Left colon (tissue), 2 donors: ENCODE measurements at regions not wholly inside any gene's neighbourhood (a gene's known extent, or its start where the extent isn't known, plus 50 kb on each side); places are given as distances from the start of the nearest gene placed in this dataset.
"Not testable (repeated sequence)": the region's sequence is repeated elsewhere in the genome, so short reads cannot be mapped to it uniquely, and the experiment has no call there.

Experiments
- ATAC-seq: fragments of 200-7000 bp; cut with Tn5 transposase; one replicate; pipeline ENCODE4 v1.9.1; 2020; ENCODE audit warnings: mild to moderate bottlenecking, moderate library complexity
- DNase-seq, 2 donors: peaks; one replicate each; pipeline ENCODE4 v3.0.0-alpha.2; 2020
- intact Hi-C, 2 donors: fragments of 100-400 bp; cut with DNase I in 1 of 2; cut with micrococcal nuclease in 1 of 2; formaldehyde crosslinking; loops; one replicate each; pipeline versions ENCODE4 v1.11.2 to v1.14.0; 2022; cut with DNase I, micrococcal nuclease
- donor health status: DM: no; HTN: no; CAD: no.
- donor health status: DM: yes; HTN: yes; CAD: no.

- DNase-seq: no peak
- ATAC-seq: no peak
- intact Hi-C loops: no loop called here
Measured at GRCh38 chr14:80074900-80075574, 136.3 kb downstream of the DIO2 start.

- no peak for DNase-seq
- intact Hi-C loops: loop anchor here in 1 of 2 donors (10.0 kb wide), 1 partner anchor 796 kb away; no protein-coding TSS in a partner anchor
- ATAC-seq: no peak
Measured at GRCh38 chr14:80059041-80059440, 152.3 kb downstream of the DIO2 start.

- intact Hi-C loops: loop anchor here in 1 of 2 donors (10.0 kb wide), 1 partner anchor 798 kb away; no protein-coding TSS in a partner anchor
- no peak for ATAC-seq
- no peak for DNase-seq
Measured at GRCh38 chr14:80056497-80056801, 154.9 kb downstream of the DIO2 start.

- intact Hi-C loops: loop anchor here in 1 of 2 donors (10.0 kb wide), 1 partner anchor 799 kb away; no protein-coding TSS in a partner anchor
- DNase-seq (peak in 1 of 2 donors; percentile 4), ATAC-seq (peak; percentile 46)
Measured at GRCh38 chr14:80055667-80056496, 155.4 kb downstream of the DIO2 start.

DNA sequence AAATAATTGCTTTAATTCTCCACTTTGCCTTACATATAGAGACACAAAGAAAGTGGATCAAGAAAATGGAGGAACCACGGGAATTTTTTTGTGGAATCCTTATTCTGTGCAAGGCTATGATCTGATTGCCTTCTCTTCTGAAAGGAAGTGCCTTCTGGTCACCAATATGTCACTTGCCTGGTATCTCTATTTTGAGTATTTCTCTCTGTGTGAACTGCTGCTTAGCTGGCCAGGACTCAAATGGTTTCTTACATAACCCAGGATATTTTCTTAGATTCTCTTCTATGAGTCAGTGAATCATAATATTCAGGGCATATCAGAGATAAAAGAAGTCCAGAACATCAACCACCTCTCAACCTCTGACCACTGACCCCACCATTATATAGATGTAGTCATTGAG, 156.1 kb downstream of the DIO2 start:
- intact Hi-C loops: loop anchor here in 1 of 2 donors (10.0 kb wide), 1 partner anchor 800 kb away; no protein-coding TSS in a partner anchor

GRCh38 chr14:80054020-80054419, 157.3 kb downstream of the DIO2 start:
- no peak for DNase-seq
- intact Hi-C loops: loop anchor here in 1 of 2 donors (10.0 kb wide), 1 partner anchor 801 kb away; no protein-coding TSS in a partner anchor
- ATAC-seq: no peak

More for the DNA sequence above, 156.1 kb downstream of the DIO2 start:
- no peak for DNase-seq
- ATAC-seq: no peak

DNA sequence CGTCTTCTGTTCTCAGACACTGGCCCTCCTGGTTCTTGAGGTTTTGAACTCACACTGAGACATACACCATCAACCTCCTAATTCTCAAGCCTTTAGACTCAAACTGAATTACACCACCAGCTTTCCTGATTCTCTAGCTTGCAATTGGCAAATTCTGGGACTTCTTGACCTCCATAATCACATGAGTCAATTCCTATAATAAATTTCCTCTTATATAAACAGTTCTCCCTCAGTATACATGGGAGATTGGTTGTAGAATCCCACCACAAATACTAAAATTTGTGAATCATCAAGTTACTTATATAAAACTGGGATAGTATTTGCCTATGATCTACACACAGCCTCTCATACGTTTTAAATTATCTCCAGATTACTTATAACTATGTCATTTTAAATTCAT, 162.2 kb downstream of the DIO2 start:
- intact Hi-C loops: no loop called here
- ATAC-seq (no peak), DNase-seq (no peak)

GRCh38 chr14:80047761-80048160, 163.5 kb downstream of the DIO2 start:
- no peak for ATAC-seq
- no peak for DNase-seq
- intact Hi-C loops: no loop called here

DNA sequence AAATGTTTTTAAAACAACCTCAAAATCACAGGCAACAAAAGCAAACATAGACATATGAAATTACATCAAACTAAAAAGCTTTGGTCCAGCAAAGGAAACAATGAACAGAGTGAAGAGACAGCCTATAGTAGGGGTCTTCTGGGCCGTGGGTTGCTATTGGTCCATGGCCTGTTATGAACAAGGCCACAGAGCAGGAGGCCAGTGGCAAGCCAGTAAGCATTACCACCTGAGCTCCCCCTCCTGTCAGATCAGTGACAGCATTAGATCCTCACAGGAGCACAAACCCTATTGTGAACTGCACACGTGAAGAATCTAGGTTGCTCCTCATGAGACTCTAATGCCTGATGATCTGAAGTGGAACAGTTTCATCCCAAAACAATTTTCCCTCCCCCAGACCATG, 174.0 kb downstream of the DIO2 start:
- intact Hi-C loops: no loop called here
- ATAC-seq: no peak
- no peak for DNase-seq

GRCh38 chr14:80024417-80024816, 186.9 kb downstream of the DIO2 start:
- intact Hi-C loops: no loop called here
- ATAC-seq (no peak), DNase-seq (no peak)

DNA sequence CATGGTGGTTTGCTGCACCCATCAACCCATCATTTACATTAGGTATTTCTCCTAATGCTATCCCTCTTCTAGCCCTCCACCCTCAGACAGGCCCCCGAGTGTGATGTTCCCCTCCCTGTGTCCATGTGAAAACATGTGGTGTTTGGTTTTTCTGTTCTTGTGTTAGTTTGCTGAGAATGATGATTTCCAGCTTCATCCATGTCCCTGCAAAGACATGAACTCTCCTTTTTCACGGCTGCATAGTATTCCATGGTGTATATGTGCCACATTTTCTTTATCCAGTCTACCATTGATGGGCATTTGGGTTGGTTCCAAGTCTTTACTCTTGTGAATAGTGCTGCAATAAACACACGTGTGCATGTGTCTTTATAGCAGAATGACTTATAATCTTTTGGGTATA, 192.8 kb downstream of the DIO2 start:
- intact Hi-C loops, ATAC-seq, DNase-seq: not testable (repeated sequence)

GRCh38 chr14:80017795-80018194, 193.5 kb downstream of the DIO2 start:
- ATAC-seq (no peak), DNase-seq (no peak)
- intact Hi-C loops: no loop called here

DNA sequence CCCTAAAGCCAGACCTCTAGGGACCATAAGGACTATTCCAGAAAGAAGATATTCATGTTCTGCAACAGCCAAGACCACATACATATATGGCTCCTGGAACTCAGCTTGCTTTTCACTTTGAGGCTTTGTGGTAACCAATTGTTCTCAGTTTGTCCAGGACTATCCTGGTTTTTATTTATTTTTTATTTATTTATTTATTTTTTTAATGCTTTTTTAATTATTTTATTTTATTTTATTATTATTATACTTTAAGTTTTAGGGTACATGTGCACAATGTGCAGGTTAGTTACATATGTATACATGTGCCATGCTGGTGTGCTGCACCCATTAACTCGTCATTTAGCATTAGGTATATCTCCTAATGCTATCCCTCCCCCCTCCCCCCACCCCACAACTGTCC, 201.1 kb downstream of the DIO2 start:
- intact Hi-C loops, ATAC-seq, DNase-seq: not testable (repeated sequence)

- no peak for DNase-seq
- no peak for ATAC-seq
- intact Hi-C loops: no loop called here
Measured at GRCh38 chr14:80005561-80005960, 205.7 kb downstream of the DIO2 start.

DNA sequence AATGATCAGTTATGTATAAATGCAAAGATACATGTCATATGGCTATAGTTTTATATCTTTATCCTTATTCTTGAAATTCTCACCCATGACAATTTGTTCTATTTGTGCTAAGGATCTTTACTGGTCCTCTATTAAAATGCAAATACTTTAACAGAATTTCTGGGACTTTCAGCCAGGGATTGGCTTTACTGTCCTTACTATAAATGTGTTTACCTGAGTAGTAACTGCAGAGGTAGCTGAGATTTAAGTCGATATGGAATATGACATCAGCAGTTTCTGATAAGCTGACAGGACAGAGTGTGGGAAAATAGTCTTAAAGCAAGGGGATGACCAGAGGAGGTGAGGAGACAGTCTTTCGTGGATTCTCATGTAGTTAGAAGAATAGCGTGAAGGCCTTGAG, 206.4 kb downstream of the DIO2 start:
- ATAC-seq (no peak), DNase-seq (no peak)
- intact Hi-C loops: no loop called here

DNA sequence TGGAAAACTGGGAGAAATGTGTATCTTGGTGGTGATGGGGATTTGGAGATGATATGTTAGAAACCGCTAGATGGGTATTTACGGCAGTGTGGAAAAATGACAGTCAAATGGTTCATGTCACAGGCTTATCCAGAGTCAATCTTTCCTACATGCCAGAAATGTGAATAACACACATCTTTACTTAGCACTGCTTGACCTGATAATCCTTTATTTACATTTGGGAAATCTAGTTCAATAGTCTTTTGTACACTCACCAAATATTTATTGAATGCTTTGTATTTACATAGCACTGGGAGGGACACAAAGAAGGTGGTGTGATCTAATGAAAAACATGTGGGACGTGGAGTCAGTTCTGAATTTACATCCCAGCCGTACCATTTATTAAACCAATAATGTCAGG, 208.2 kb downstream of the DIO2 start:
- DNase-seq: no peak
- ATAC-seq: no peak
- intact Hi-C loops: no loop called here

DNA sequence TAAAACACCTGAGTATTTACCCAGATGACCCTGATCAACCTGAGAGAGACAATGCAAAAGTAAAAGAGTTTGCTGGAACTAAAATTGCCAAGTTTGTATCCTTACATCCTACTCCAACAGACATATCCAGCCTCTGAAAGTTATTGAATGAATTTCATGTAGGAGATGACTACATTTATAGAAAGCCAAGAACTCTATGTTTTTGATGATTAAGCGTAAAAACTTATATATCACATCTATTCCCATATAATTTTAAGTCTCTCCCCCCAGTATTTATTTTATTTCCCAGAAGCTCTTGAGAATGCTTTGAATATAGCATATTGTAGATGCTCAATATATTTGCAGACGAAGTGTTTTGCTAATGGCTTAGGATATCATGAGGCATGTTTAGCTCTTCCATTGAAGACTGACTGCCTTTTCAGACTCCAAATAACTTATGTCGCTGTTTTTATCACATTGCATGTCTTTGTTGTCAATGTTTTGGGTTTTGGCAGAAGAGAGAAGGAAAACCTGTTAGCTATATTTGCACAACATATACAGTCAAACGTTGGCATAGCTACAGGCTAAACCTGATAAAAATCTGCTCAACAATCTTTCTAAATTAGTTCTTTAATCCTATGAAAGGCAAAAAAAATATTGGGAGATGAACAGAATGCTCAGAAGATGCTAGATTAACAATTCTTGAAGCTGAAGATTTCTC, 213.6 kb downstream of the DIO2 start:
- DNase-seq (no peak), ATAC-seq (no peak)
- intact Hi-C loops: no loop called here

DNA sequence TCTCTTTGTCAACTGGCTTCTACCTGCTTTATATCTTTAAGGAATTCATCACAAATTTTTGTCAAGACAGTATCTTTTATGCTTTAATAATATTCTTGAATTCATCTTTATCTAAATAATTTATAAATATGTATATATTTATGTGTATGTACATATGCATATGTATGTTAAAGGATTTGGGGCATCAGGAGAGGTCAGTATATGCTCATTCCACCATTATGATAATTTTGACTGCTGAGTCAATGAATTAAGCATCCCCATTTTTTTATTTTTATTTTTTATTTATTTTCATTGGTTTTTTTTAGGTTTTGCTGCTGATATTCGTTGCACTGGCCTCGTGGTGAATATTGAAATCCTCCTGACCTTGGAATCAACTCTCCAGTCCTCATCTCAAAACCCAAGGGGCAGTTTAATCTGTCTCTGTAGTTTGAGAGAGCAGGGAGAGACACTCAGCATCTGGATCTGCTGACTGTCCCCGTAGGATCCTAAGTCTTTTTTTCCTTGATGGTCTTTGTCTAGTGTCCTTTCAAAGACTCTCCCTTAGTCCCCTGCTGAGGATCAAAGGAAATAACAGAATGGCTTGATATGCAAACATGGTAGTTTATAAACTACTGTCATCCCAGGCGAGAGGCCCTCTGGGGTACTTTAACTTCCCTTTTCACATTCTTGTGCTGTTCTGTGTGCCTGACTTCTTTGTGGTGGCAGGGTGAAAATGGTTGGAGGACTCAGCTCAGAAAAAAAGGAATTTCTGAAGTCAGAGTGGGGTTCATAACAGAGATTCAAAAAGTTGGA, 218.7 kb downstream of the DIO2 start:
- ATAC-seq (no peak), DNase-seq (no peak)
- intact Hi-C loops: no loop called here

DNA sequence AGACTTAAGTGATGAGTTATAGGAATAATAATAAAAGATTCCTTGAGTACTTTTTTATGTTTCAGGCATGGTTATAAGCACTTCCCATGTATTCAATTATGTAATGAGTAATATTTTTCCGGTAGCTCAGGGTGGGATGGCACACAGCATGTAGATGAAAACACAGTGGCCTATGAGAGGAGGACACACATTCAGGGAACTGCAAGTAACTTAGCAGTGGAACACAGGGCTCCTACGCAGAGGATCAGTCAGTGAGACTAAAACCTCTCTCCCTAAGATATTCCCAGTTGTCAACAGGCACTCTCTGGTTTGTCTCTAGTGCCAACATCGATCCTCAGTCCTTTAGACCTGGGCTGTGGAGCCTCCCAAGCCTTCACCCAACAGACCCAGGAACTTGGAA, 219.4 kb downstream of the DIO2 start:
- no peak for DNase-seq
- ATAC-seq: no peak
- intact Hi-C loops: no loop called here
